H1 (cell line): ENCODE measurements at regions not wholly inside any gene's neighbourhood (a gene's known extent, or its start where the extent isn't known, plus 50 kb on each side); places are given as distances from the start of the nearest gene placed in this dataset.

Experiments
- CTCF ChIA-PET: fragments of 300-600 bp; sonication (Branson Sonifier 250); formaldehyde crosslinking; loops from one replicate; lab custom pipeline; 2021; ENCODE audit not compliant: partially characterized antibody; lab: Charles Lee
- POLR2A ChIA-PET: fragments of 300-600 bp; sonication (Branson Sonifier 250); formaldehyde crosslinking; loops from one replicate; lab custom pipeline; 2021; ENCODE audit warnings: inconsistent platforms; ENCODE audit not compliant: partially characterized antibody; lab: Charles Lee
- DNase-seq, 2 experiments: peaks; one replicate each; pipeline versions ENCODE4 v3.0.0 to v3.0.0-alpha.2; 2010 to 2022; ENCODE audit warnings: low spot score in 2 of 2, low read depth in 1 of 2, mixed read lengths in 1 of 2
- FAIRE-seq: peaks from 2 replicates; lab custom pipeline; 2011; peaks lifted over from hg19 to GRCh38; lab: Jason Lieb, UNC
- H2AFZ ChIP-seq: 2 replicates; pipeline ENCODE4 v1.8.1; 2012; ENCODE audit warnings: low read length, inconsistent platforms
- H2AK5ac ChIP-seq: 2 replicates; pipeline ENCODE4 v1.6.1; 2013; ENCODE audit warnings: low read depth, low read length
- H2BK120ac ChIP-seq: replicated peaks from 2 replicates; pipeline ENCODE3; 2013; ENCODE audit warnings: low read depth, low read length, inconsistent platforms
- H2BK12ac ChIP-seq: 2 replicates; pipeline ENCODE4 v1.6.1; 2013; ENCODE audit warnings: low read depth, low read length
- H2BK15ac ChIP-seq: 2 replicates; pipeline ENCODE4 v1.6.1; 2013; ENCODE audit warnings: low read length
- H2BK20ac ChIP-seq: 2 replicates; pipeline ENCODE4 v1.6.1; 2013; ENCODE audit warnings: low read length
- H2BK5ac ChIP-seq: 2 replicates; pipeline ENCODE4 v1.6.1; 2013; ENCODE audit warnings: low read depth, low read length
- H3K14ac ChIP-seq: 2 replicates; pipeline ENCODE4 v1.6.1; 2013; ENCODE audit warnings: inconsistent platforms; ENCODE audit not compliant: insufficient read length
- H3K18ac ChIP-seq: 2 replicates; pipeline ENCODE4 v1.6.1; 2013; ENCODE audit warnings: low read length; ENCODE audit errors: extremely low read depth
- H3K23ac ChIP-seq: 2 replicates; pipeline ENCODE4 v1.6.1; 2013; ENCODE audit warnings: inconsistent platforms; ENCODE audit not compliant: insufficient read length
- H3K23me2 ChIP-seq: 2 replicates; pipeline ENCODE4 v1.6.1; 2013; ENCODE audit warnings: low read depth, low read length
- H3K27ac ChIP-seq: 2 replicates; pipeline ENCODE4 v1.6.1; 2011; ENCODE audit warnings: low read depth, low read length, inconsistent platforms
- H3K27me3 ChIP-seq, 4 experiments: replicated peaks in 1 of 4; 1 replicate in 1 of 4; 2 replicates in 3 of 4; pipeline versions ENCODE4 v1.6.1 to v1.8.1; 2011 to 2013; ENCODE audit warnings: low read length in 3 of 4, mild to moderate bottlenecking in 3 of 4, inconsistent platforms in 2 of 4, mixed read lengths in 2 of 4, moderate library complexity in 1 of 4; ENCODE audit not compliant: control insufficient read depth in 3 of 4, insufficient read depth in 3 of 4; ENCODE audit errors: extremely low read depth in 1 of 4
- H3K36me3 ChIP-seq, 4 experiments: 2 replicates each; pipeline versions ENCODE4 v1.6.1 to v1.8.1; 2011 to 2013; ENCODE audit warnings: mild to moderate bottlenecking in 4 of 4, low read length in 3 of 4, moderate library complexity in 2 of 4, control low read depth in 1 of 4, inconsistent platforms in 1 of 4; ENCODE audit not compliant: insufficient read depth in 4 of 4, control insufficient read depth in 2 of 4
- H3K4ac ChIP-seq: replicated peaks from 2 replicates; pipeline ENCODE3; 2013; ENCODE audit warnings: low read length, low read depth, mixed read lengths, inconsistent platforms; ENCODE audit not compliant: insufficient read length
- H3K4me1 ChIP-seq, 4 experiments: replicated peaks in 1 of 4; 1 replicate in 1 of 4; 2 replicates in 3 of 4; pipeline versions ENCODE4 v1.6.1 to v1.8.1; 2011 to 2013; ENCODE audit warnings: low read length in 3 of 4, inconsistent platforms in 2 of 4, mixed read lengths in 1 of 4; ENCODE audit not compliant: insufficient read depth in 4 of 4, control insufficient read depth in 3 of 4
- H3K4me2 ChIP-seq, 2 experiments: 2 replicates each; pipeline versions ENCODE4 v1.6.1 to v1.8.1; 2011 to 2013; ENCODE audit warnings: low read depth in 2 of 2, low read length in 2 of 2, control low read depth in 1 of 2, inconsistent platforms in 1 of 2, mild to moderate bottlenecking in 1 of 2; ENCODE audit not compliant: insufficient read depth in 1 of 2
- H3K4me3 ChIP-seq, 4 experiments: fragments of 200-600, 300-600 bp in 1 of 4; sonication (generic), shearing (Covaris generic), sonication (Bioruptor Twin) in 1 of 4; 2 replicates each; pipeline versions ENCODE4 v1.5.1 to v1.8.1; 2011 to 2016; ENCODE audit warnings: low read length in 4 of 4, low read depth in 3 of 4, control low read depth in 2 of 4, inconsistent platforms in 2 of 4, mild to moderate bottlenecking in 2 of 4, mixed read lengths in 1 of 4, moderate library complexity in 1 of 4; ENCODE audit not compliant: insufficient read depth in 2 of 4; ENCODE audit errors: extremely low read depth in 1 of 4
- H3K56ac ChIP-seq: replicated peaks from 2 replicates; pipeline ENCODE3; 2013; ENCODE audit warnings: low read depth, mild to moderate bottlenecking, mixed read lengths, low read length, inconsistent platforms; ENCODE audit not compliant: insufficient read length
- H3K79me1 ChIP-seq: 2 replicates; pipeline ENCODE4 v1.6.1; 2013; ENCODE audit warnings: low read depth, low read length, control low read depth
- H3K79me2 ChIP-seq, 2 experiments: 2 replicates each; pipeline versions ENCODE4 v1.6.1 to v1.8.1; 2012 to 2013; ENCODE audit warnings: low read length in 2 of 2, mild to moderate bottlenecking in 2 of 2, inconsistent platforms in 1 of 2; ENCODE audit not compliant: insufficient read depth in 2 of 2, control insufficient read depth in 1 of 2
- H3K9ac ChIP-seq, 4 experiments: replicated peaks in 1 of 4; 1 replicate in 1 of 4; 2 replicates in 3 of 4; pipeline versions ENCODE4 v1.6.1 to v1.8.1; 2011 to 2013; ENCODE audit warnings: low read depth in 3 of 4, low read length in 3 of 4, control low read depth in 2 of 4, mild to moderate bottlenecking in 2 of 4, moderate library complexity in 2 of 4, inconsistent platforms in 1 of 4; ENCODE audit errors: extremely low read depth in 1 of 4
- H3K9me3 ChIP-seq, 2 experiments: 2 replicates each; pipeline versions ENCODE4 v1.6.1 to v1.8.1; 2012 to 2013; ENCODE audit warnings: mild to moderate bottlenecking in 2 of 2, moderate library complexity in 2 of 2, control low read depth in 1 of 2, inconsistent platforms in 1 of 2, low read depth in 1 of 2, low read length in 1 of 2, mixed read lengths in 1 of 2; ENCODE audit not compliant: insufficient read depth in 2 of 2
- H4K20me1 ChIP-seq, 2 experiments: replicated peaks in 1 of 2; 2 replicates each; pipeline versions ENCODE3 to v1.8.1; 2011 to 2013; ENCODE audit warnings: inconsistent platforms in 2 of 2, low read length in 2 of 2, mild to moderate bottlenecking in 1 of 2; ENCODE audit not compliant: insufficient read depth in 2 of 2, control insufficient read depth in 1 of 2
- H4K5ac ChIP-seq: 2 replicates; pipeline ENCODE4 v1.6.1; 2013; ENCODE audit warnings: low read length, low read depth, mixed read lengths, inconsistent platforms; ENCODE audit not compliant: insufficient read length
- H4K8ac ChIP-seq: 2 replicates; pipeline ENCODE4 v1.8.0; 2013; ENCODE audit warnings: mild to moderate bottlenecking, moderate library complexity, low read length, inconsistent platforms; ENCODE audit not compliant: insufficient read depth; ENCODE audit errors: extremely low read depth
- H4K91ac ChIP-seq: replicated peaks from 2 replicates; pipeline ENCODE3; 2013; ENCODE audit warnings: low read length, mixed read lengths, inconsistent platforms; ENCODE audit not compliant: insufficient read length
- EGR1 ChIP-seq: IDR thresholded peaks from 2 replicates; pipeline ENCODE4 v1.6.1; 2011; ENCODE audit warnings: low read depth, low read length, borderline replicate concordance
- EZH2 ChIP-seq: fragments of 200-600 bp; sonication (generic); IDR thresholded peaks from 2 replicates; pipeline ENCODE4 v1.7.1; 2012; ENCODE audit warnings: low read depth, mild to moderate bottlenecking, moderate library complexity, low read length, inconsistent platforms; ENCODE audit not compliant: severe bottlenecking
- JUND ChIP-seq: IDR thresholded peaks from 2 replicates; pipeline ENCODE4 v1.6.1; 2011; ENCODE audit warnings: mild to moderate bottlenecking, improper control_type of control experiment, low read length
- KDM1A ChIP-seq: fragments of 200-600, 300-600 bp; sonication (generic); IDR thresholded peaks from 2 replicates; pipeline ENCODE4 v1.7.1; 2016; ENCODE audit warnings: mild to moderate bottlenecking, low read length, borderline replicate concordance
- MAFK ChIP-seq: IDR thresholded peaks from 2 replicates; pipeline ENCODE4 v1.6.1; 2012; ENCODE audit warnings: low read depth, mild to moderate bottlenecking, improper control_type of control experiment, low read length
- POLR2AphosphoS5 ChIP-seq: IDR thresholded peaks from 2 replicates; pipeline ENCODE4 v1.6.1; 2011; ENCODE audit warnings: low read depth, low read length
- USF2 ChIP-seq: IDR thresholded peaks from 2 replicates; pipeline ENCODE4 v1.6.1; 2011; ENCODE audit warnings: low read length, improper control_type of control experiment
- WGBS, 2 experiments: shearing (Covaris generic) in 1 of 2; methylation state at CpG; one replicate each; pipeline versions ENCODE4 v1.1.6 to v1.1.7; 2013 to 2015; ENCODE audit warnings: low lambda C conversion rate in 2 of 2, mixed read lengths in 2 of 2, inconsistent platforms in 1 of 2, low coverage in 1 of 2, missing lambda C conversion rate in 1 of 2; ENCODE audit not compliant: insufficient replicate concordance in 2 of 2, insufficient coverage in 1 of 2, insufficient read length in 1 of 2; ENCODE audit errors: extremely low coverage in 1 of 2, missing lambda C conversion rate in 1 of 2; 5-methylcytosine and 5-hydroxymethylcytosine counted together

- Histone ChIP-seq H2AK5ac (no peak overlapping the region), H3K4me3 (peak overlapping the region in 1 of 4 experiments; percentile 3; a peak in 1 of 8 replicates), H2AFZ (no peak overlapping the region), H4K5ac (no peak overlapping the region), H2BK15ac (0 out of 2 replicates have a peak overlapping the region, but pooled peaks have one; percentile 40), H3K4me2 (peak overlapping the region; percentile 37 to 58; a peak in 3 of 4 replicates), H3K9ac (no peak overlapping the region), H3K4me1 (peaks cover 0 to 4% (median 2%) of the 10 kb centered on the region in 4 experiments; a peak in 3 of 7 replicates), H2BK12ac (0 out of 2 replicates have a peak overlapping the region, but pooled peaks have one; percentile 70), H3K36me3 (no peaks in the 10 kb centered on the region), H3K9me3 (peaks cover 5 to 7% of the 10 kb centered on the region in 2 experiments; a peak in 3 of 4 replicates), H4K91ac (no peak overlapping the region), H3K18ac (no peak overlapping the region), H2BK120ac (no peak overlapping the region), H3K56ac (no peak overlapping the region), H3K23ac (no peak overlapping the region), H2BK5ac (peak overlapping the region; percentile 83; the same call in 1 of the 2 replicates), H3K79me1 (no peaks in the 10 kb centered on the region), H3K23me2 (no peaks in the 10 kb centered on the region), H4K20me1 (no peaks in the 10 kb centered on the region), H3K27ac (no peak overlapping the region), H3K14ac (no peak overlapping the region), H2BK20ac (peak overlapping the region; percentile 97; the same call in 1 of the 2 replicates), H3K4ac (no peak overlapping the region), H3K27me3 (no peaks in the 10 kb centered on the region), H3K79me2 (no peaks in the 10 kb centered on the region), H4K8ac (no peak overlapping the region)
- POLR2A ChIA-PET: no interaction called here
- FAIRE-seq: no peak
- CTCF ChIA-PET: interaction anchor here (1.2 to 2.1 kb wide), 2 partner anchors 9 to 148 kb away, joined by 4 to 7 read pairs; no protein-coding TSS in a partner anchor
- DNase-seq: no peak
- WGBS, 2 experiments: 38% methylated on average over 2 of the region's 2 CpGs; no CpG with 5 or more reads in 1 of the 2 experiments
- TF ChIP-seq USF2 (no peak), EZH2 (no peak), KDM1A (no peak), EGR1 (no peak), POLR2AphosphoS5 (no peak), MAFK (no peak), JUND (no peak)
Observed at GRCh38 chr5:93057311-93057710, 523.7 kb downstream of the NR2F1-AS1 start.
